ENCODE measurements at regions not wholly inside any gene's neighbourhood (a gene's known extent, or its start where the extent isn't known, plus 50 kb on each side); places are given as distances from the start of the nearest gene placed in this dataset.
A peak's percentile ranks its signal among the peaks of the same experiment; 100 is the strongest.

- no peak overlapping the region for H3K9ac ChIP-seq (ENCODE audit: low read depth in 1 of 2, low read length in 2 of 2)
- no peak overlapping the region for H3K4me3 ChIP-seq (ENCODE audit: low read length in 2 of 2)
- H3K9me3 ChIP-seq (ENCODE audit: control insufficient read depth in 2 of 2, low read length in 2 of 2), result no peaks in the 10 kb centered on the region
- H3K36me3 ChIP-seq (ENCODE audit: control insufficient read depth in 2 of 2, insufficient read depth in 2 of 2, low read length in 2 of 2), result no peaks in the 10 kb centered on the region
- no peaks in the 10 kb centered on the region for H3K27me3 ChIP-seq (ENCODE audit: control insufficient read depth in 2 of 2, insufficient read depth in 2 of 2, low read length in 2 of 2)
- H3K4me1 ChIP-seq (ENCODE audit: control insufficient read depth in 2 of 2, insufficient read depth in 2 of 2, low read length in 2 of 2), result no peaks in the 10 kb centered on the region
- peak overlapping the region in 1 of 2 donors; percentile 13 for H3K27ac ChIP-seq (ENCODE audit: low read depth in 2 of 2, low read length in 2 of 2)
Measured at GRCh38 chr11:131178020-131178419, 192.4 kb upstream of the NTM start.

DNA sequence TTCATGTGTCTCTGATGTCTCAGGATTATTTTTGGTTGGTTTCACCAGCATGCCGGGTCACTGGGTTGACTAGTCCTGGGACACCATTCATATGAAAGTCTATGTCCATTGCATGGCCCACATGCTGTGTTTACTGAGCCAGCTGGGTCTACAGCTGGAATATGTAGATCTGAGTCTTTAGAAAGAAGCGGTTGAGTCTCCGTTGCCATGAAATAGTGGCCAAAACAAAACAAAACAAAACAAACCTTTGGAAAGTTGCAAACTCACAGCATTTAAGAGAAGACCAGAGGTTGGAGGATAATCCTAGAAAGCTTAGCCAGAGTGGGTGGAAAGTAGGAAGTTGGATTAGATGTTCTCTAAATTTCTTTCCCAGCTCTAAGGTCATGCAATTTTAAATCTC is 191.8 kb upstream of the NTM start:
- Histone ChIP-seq H3K4me1 (ENCODE audit: control insufficient read depth in 2 of 2, insufficient read depth in 2 of 2, low read length in 2 of 2) (no peaks in the 10 kb centered on the region), H3K27me3 (ENCODE audit: control insufficient read depth in 2 of 2, insufficient read depth in 2 of 2, low read length in 2 of 2) (no peaks in the 10 kb centered on the region), H3K4me3 (ENCODE audit: low read length in 2 of 2) (no peak overlapping the region), H3K27ac (ENCODE audit: low read depth in 2 of 2, low read length in 2 of 2) (no peak overlapping the region), H3K36me3 (ENCODE audit: control insufficient read depth in 2 of 2, insufficient read depth in 2 of 2, low read length in 2 of 2) (no peaks in the 10 kb centered on the region), H3K9me3 (ENCODE audit: control insufficient read depth in 2 of 2, low read length in 2 of 2) (no peaks in the 10 kb centered on the region), H3K9ac (ENCODE audit: low read depth in 1 of 2, low read length in 2 of 2) (no peak overlapping the region)

GRCh38 chr11:131179836-131180235 is 190.6 kb upstream of the NTM start:
- no peak overlapping the region for H3K4me3 ChIP-seq (ENCODE audit: low read length in 2 of 2)
- no peak overlapping the region for H3K9ac ChIP-seq (ENCODE audit: low read depth in 1 of 2, low read length in 2 of 2)
- no peak overlapping the region for H3K27ac ChIP-seq (ENCODE audit: low read depth in 2 of 2, low read length in 2 of 2)
- no peaks in the 10 kb centered on the region for H3K36me3 ChIP-seq (ENCODE audit: control insufficient read depth in 2 of 2, insufficient read depth in 2 of 2, low read length in 2 of 2)
- H3K4me1 ChIP-seq (ENCODE audit: control insufficient read depth in 2 of 2, insufficient read depth in 2 of 2, low read length in 2 of 2), result no peaks in the 10 kb centered on the region
- H3K9me3 ChIP-seq (ENCODE audit: control insufficient read depth in 2 of 2, low read length in 2 of 2), result no peaks in the 10 kb centered on the region
- H3K27me3 ChIP-seq (ENCODE audit: control insufficient read depth in 2 of 2, insufficient read depth in 2 of 2, low read length in 2 of 2), result no peaks in the 10 kb centered on the region

GRCh38 chr11:131185915-131186314 is 184.5 kb upstream of the NTM start:
- Histone ChIP-seq H3K36me3 (ENCODE audit: control insufficient read depth in 2 of 2, insufficient read depth in 2 of 2, low read length in 2 of 2) (no peaks in the 10 kb centered on the region), H3K9me3 (ENCODE audit: control insufficient read depth in 2 of 2, low read length in 2 of 2) (no peaks in the 10 kb centered on the region), H3K9ac (ENCODE audit: low read depth in 1 of 2, low read length in 2 of 2) (no peak overlapping the region), H3K27ac (ENCODE audit: low read depth in 2 of 2, low read length in 2 of 2) (no peak overlapping the region), H3K27me3 (ENCODE audit: control insufficient read depth in 2 of 2, insufficient read depth in 2 of 2, low read length in 2 of 2) (no peaks in the 10 kb centered on the region), H3K4me1 (ENCODE audit: control insufficient read depth in 2 of 2, insufficient read depth in 2 of 2, low read length in 2 of 2) (no peaks in the 10 kb centered on the region), H3K4me3 (ENCODE audit: low read length in 2 of 2) (no peak overlapping the region)

GRCh38 chr11:131186629-131187101 is 183.8 kb upstream of the NTM start:
- H3K27ac ChIP-seq (ENCODE audit: low read depth in 2 of 2, low read length in 2 of 2), result no peak overlapping the region

DNA sequence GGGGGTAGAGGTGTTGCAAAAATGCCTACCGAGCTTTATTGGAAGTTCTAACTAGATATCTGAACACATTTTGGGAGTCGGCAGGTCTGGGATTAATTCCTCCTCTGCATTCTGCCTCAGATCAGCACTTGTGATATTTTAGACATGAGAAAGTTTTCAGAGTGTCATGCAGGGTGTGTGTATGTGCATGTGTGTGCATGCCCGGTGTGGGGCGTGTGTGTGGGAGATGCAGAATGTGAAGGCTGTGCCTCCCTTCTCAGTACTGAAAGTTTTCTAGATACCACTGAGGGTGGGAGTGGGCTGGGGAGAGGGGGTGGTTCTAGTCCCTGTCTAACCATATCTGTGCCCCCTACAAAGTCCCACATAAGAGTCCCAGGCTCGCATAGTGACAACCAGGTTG is 180.0 kb upstream of the NTM start:
- Histone ChIP-seq H3K9ac (ENCODE audit: low read depth in 1 of 2, low read length in 2 of 2) (no peak overlapping the region), H3K4me1 (ENCODE audit: control insufficient read depth in 2 of 2, insufficient read depth in 2 of 2, low read length in 2 of 2) (no peaks in the 10 kb centered on the region), H3K9me3 (ENCODE audit: control insufficient read depth in 2 of 2, low read length in 2 of 2) (no peaks in the 10 kb centered on the region), H3K27ac (ENCODE audit: low read depth in 2 of 2, low read length in 2 of 2) (no peak overlapping the region), H3K36me3 (ENCODE audit: control insufficient read depth in 2 of 2, insufficient read depth in 2 of 2, low read length in 2 of 2) (no peaks in the 10 kb centered on the region), H3K4me3 (ENCODE audit: low read length in 2 of 2) (no peak overlapping the region), H3K27me3 (ENCODE audit: control insufficient read depth in 2 of 2, insufficient read depth in 2 of 2, low read length in 2 of 2) (no peaks in the 10 kb centered on the region)

More at GRCh38 chr11:131186629-131187101, 183.8 kb upstream of the NTM start:
- H3K27me3 ChIP-seq (ENCODE audit: control insufficient read depth in 2 of 2, insufficient read depth in 2 of 2, low read length in 2 of 2), result no peaks in the 10 kb centered on the region
- no peak overlapping the region for H3K4me3 ChIP-seq (ENCODE audit: low read length in 2 of 2)
- no peaks in the 10 kb centered on the region for H3K36me3 ChIP-seq (ENCODE audit: control insufficient read depth in 2 of 2, insufficient read depth in 2 of 2, low read length in 2 of 2)
- H3K9me3 ChIP-seq (ENCODE audit: control insufficient read depth in 2 of 2, low read length in 2 of 2), result no peaks in the 10 kb centered on the region
- H3K9ac ChIP-seq (ENCODE audit: low read depth in 1 of 2, low read length in 2 of 2), result no peak overlapping the region
- H3K4me1 ChIP-seq (ENCODE audit: control insufficient read depth in 2 of 2, insufficient read depth in 2 of 2, low read length in 2 of 2), result no peaks in the 10 kb centered on the region

DNA sequence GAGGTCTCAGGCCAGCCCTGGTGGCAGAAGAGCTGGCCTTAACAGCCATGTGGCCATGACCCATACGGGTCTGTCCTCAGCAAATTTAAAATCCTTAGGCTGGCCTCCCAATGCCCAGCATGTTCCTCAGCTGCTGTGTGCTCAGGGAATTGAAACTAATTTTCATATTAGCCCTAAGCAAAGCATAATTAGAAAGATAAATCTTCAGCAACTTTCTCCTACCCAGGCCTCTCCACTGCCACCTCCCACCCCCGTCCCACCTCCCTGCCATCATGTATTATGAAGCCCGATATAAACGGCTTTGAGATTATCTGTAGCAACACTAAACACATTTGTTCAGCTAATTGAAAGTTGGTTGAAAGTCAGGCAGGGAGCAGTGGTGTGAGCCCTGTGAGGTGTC is 178.8 kb upstream of the NTM start:
- no peaks in the 10 kb centered on the region for H3K36me3 ChIP-seq (ENCODE audit: control insufficient read depth in 2 of 2, insufficient read depth in 2 of 2, low read length in 2 of 2)
- no peak overlapping the region for H3K9ac ChIP-seq (ENCODE audit: low read depth in 1 of 2, low read length in 2 of 2)
- H3K4me3 ChIP-seq (ENCODE audit: low read length in 2 of 2), result no peak overlapping the region
- no peaks in the 10 kb centered on the region for H3K27me3 ChIP-seq (ENCODE audit: control insufficient read depth in 2 of 2, insufficient read depth in 2 of 2, low read length in 2 of 2)
- no peaks in the 10 kb centered on the region for H3K9me3 ChIP-seq (ENCODE audit: control insufficient read depth in 2 of 2, low read length in 2 of 2)
- H3K4me1 ChIP-seq (ENCODE audit: control insufficient read depth in 2 of 2, insufficient read depth in 2 of 2, low read length in 2 of 2), result no peaks in the 10 kb centered on the region
- H3K27ac ChIP-seq (ENCODE audit: low read depth in 2 of 2, low read length in 2 of 2), result no peak overlapping the region

DNA sequence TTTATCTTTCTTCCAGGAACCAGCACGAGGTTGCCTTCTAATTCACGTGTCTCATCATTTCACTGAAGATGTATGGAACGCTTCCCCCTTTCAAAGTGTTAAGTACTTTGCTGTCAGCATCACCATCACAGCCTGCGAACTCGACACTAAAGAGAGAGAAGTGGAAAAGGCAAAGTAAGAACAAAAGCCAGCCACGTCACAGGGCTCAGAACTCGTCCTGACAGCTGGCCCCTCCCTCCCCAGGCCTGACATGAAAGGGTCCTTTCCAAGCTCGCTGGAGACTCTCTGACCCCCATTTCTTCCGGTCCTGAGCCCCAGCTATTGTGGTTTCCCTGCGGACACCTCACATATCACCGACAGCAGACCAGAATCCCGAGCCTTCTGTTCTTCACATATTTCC is 177.8 kb upstream of the NTM start:
- Histone ChIP-seq H3K27me3 (ENCODE audit: control insufficient read depth in 2 of 2, insufficient read depth in 2 of 2, low read length in 2 of 2) (no peaks in the 10 kb centered on the region), H3K9me3 (ENCODE audit: control insufficient read depth in 2 of 2, low read length in 2 of 2) (no peaks in the 10 kb centered on the region), H3K4me1 (ENCODE audit: control insufficient read depth in 2 of 2, insufficient read depth in 2 of 2, low read length in 2 of 2) (no peaks in the 10 kb centered on the region), H3K27ac (ENCODE audit: low read depth in 2 of 2, low read length in 2 of 2) (no peak overlapping the region), H3K4me3 (ENCODE audit: low read length in 2 of 2) (no peak overlapping the region), H3K9ac (ENCODE audit: low read depth in 1 of 2, low read length in 2 of 2) (no peak overlapping the region), H3K36me3 (ENCODE audit: control insufficient read depth in 2 of 2, insufficient read depth in 2 of 2, low read length in 2 of 2) (no peaks in the 10 kb centered on the region)

DNA sequence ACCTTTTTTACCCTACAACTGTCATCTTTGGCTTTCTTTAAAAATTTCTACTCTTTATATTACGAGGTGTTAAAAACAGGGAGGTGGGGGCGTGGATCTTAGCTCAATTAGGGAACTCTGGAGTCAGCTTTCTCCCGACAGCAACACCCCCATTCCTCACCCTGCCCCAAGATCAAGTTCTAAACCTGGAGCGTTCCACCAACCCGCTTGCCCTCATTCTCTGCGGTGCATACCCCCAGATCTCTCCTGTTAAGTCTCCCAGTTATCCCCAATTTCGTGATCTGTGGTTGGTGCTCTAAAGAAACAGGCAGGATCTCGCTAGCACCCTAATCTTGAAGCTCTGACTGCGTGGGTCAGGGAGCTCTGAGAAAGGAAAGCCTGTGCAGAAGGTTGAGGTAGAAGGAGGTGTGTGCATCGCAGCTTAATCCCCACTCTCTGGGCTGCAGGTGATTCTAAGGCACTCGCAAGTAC is 177.3 kb upstream of the NTM start:
- Histone ChIP-seq H3K4me3 (ENCODE audit: low read length in 2 of 2) (no peak overlapping the region), H3K27ac (ENCODE audit: low read depth in 2 of 2, low read length in 2 of 2) (no peak overlapping the region), H3K36me3 (ENCODE audit: control insufficient read depth in 2 of 2, insufficient read depth in 2 of 2, low read length in 2 of 2) (no peaks in the 10 kb centered on the region), H3K9me3 (ENCODE audit: control insufficient read depth in 2 of 2, low read length in 2 of 2) (no peaks in the 10 kb centered on the region), H3K27me3 (ENCODE audit: control insufficient read depth in 2 of 2, insufficient read depth in 2 of 2, low read length in 2 of 2) (no peaks in the 10 kb centered on the region), H3K4me1 (ENCODE audit: control insufficient read depth in 2 of 2, insufficient read depth in 2 of 2, low read length in 2 of 2) (no peaks in the 10 kb centered on the region), H3K9ac (ENCODE audit: low read depth in 1 of 2, low read length in 2 of 2) (no peak overlapping the region)

- H3K9ac ChIP-seq (ENCODE audit: low read depth in 1 of 2, low read length in 2 of 2), result no peak overlapping the region
- H3K4me1 ChIP-seq (ENCODE audit: control insufficient read depth in 2 of 2, insufficient read depth in 2 of 2, low read length in 2 of 2), result no peaks in the 10 kb centered on the region
- no peaks in the 10 kb centered on the region for H3K27me3 ChIP-seq (ENCODE audit: control insufficient read depth in 2 of 2, insufficient read depth in 2 of 2, low read length in 2 of 2)
- no peak overlapping the region for H3K27ac ChIP-seq (ENCODE audit: low read depth in 2 of 2, low read length in 2 of 2)
- H3K4me3 ChIP-seq (ENCODE audit: low read length in 2 of 2), result no peak overlapping the region
- no peaks in the 10 kb centered on the region for H3K36me3 ChIP-seq (ENCODE audit: control insufficient read depth in 2 of 2, insufficient read depth in 2 of 2, low read length in 2 of 2)
- no peaks in the 10 kb centered on the region for H3K9me3 ChIP-seq (ENCODE audit: control insufficient read depth in 2 of 2, low read length in 2 of 2)
Measured at GRCh38 chr11:131194726-131195125, 175.7 kb upstream of the NTM start.
